ENCODE measurements at regions not wholly inside any gene's neighbourhood (a gene's known extent, or its start where the extent isn't known, plus 50 kb on each side); places are given as distances from the start of the nearest gene placed in this dataset.
"Not testable (repeated sequence)": the region's sequence is repeated elsewhere in the genome, so short reads cannot be mapped to it uniquely, and the experiment has no call there.

GRCh38 chr9:102892025-102892424 lies 103.1 kb upstream of the CYLC2 start:
- no peak for TF ChIP-seq CTCF (conservative IDR thresholded peaks at IDR 0.05; ENCODE audit: low read depth, low read length)
- TF ChIP-seq EZH2 (IDR thresholded peaks at IDR 0.05; ENCODE audit: borderline replicate concordance, low read depth, low read length, poor library complexity, severe bottlenecking): no peak
- H3K36me3 ChIP-seq (ENCODE audit: insufficient read depth, low read length, poor library complexity, severe bottlenecking): no peaks in the 10 kb centered on the region
- CTCF ChIA-PET: no interaction called here
- no peak for DNase-seq (ENCODE audit: low spot score)
- no peaks in the 10 kb centered on the region for H3K9me3 ChIP-seq (ENCODE audit: low read depth, low read length, poor library complexity, severe bottlenecking)
- POLR2A ChIA-PET (ENCODE audit: low non-redundant PET): no interaction called here
- no peak overlapping the region for H3K27ac ChIP-seq (ENCODE audit: low read depth, low read length, poor library complexity, severe bottlenecking)
- intact Hi-C loops (cut with micrococcal nuclease; ENCODE audit: unreplicated experiment): no loop called here
- H3K4me3 ChIP-seq (ENCODE audit: low read depth, low read length, poor library complexity, severe bottlenecking): no peak overlapping the region
- BruUV-seq (replicated peaks): no TSS peak
- no peaks in the 10 kb centered on the region for H3K27me3 ChIP-seq (replicated peaks; ENCODE audit: insufficient read depth, low read depth, low read length, poor library complexity)
- no peaks in the 10 kb centered on the region for H3K4me1 ChIP-seq (ENCODE audit: insufficient read depth, low read length, poor library complexity, severe bottlenecking)

DNA sequence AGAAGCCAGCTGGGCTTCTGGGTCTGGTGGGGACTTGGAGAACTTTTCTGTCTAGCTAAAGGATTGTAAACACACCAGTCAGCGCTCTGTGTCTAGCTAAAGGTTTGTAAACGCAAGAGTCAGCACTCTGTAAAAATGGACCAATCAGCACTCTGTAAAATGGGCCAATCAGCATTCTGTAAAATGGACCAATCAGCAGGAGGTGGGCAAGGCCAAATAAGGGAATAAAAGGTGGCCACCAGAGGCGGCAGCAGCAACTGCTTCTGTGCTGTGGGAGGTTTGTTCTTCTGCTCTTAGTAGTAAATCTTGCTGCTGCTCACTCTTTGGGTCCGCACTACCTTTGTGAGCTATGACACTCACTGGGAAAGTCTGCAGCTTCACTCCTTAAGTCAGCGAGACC lies 106.4 kb upstream of the CYLC2 start:
- H3K27ac ChIP-seq (ENCODE audit: low read depth, low read length, poor library complexity, severe bottlenecking); H3K4me1 ChIP-seq (ENCODE audit: insufficient read depth, low read length, poor library complexity, severe bottlenecking); POLR2A ChIA-PET (ENCODE audit: low non-redundant PET); BruUV-seq (replicated peaks); intact Hi-C loops (cut with micrococcal nuclease; ENCODE audit: unreplicated experiment); DNase-seq (ENCODE audit: low spot score); H3K4me3 ChIP-seq (ENCODE audit: low read depth, low read length, poor library complexity, severe bottlenecking); CTCF ChIA-PET; H3K36me3 ChIP-seq (ENCODE audit: insufficient read depth, low read length, poor library complexity, severe bottlenecking); H3K27me3 ChIP-seq (replicated peaks; ENCODE audit: insufficient read depth, low read depth, low read length, poor library complexity): not testable (repeated sequence)
- H3K9me3 ChIP-seq (ENCODE audit: low read depth, low read length, poor library complexity, severe bottlenecking): peaks cover 16% of the 10 kb centered on the region

GRCh38 chr9:102875687-102876086 lies 119.4 kb upstream of the CYLC2 start:
- POLR2A ChIA-PET (ENCODE audit: low non-redundant PET): no interaction called here
- H3K4me1 ChIP-seq (ENCODE audit: insufficient read depth, low read length, poor library complexity, severe bottlenecking): no peaks in the 10 kb centered on the region
- DNase-seq (ENCODE audit: low spot score): no peak
- TF ChIP-seq EZH2 (IDR thresholded peaks at IDR 0.05; ENCODE audit: borderline replicate concordance, low read depth, low read length, poor library complexity, severe bottlenecking) (no peak), CTCF (conservative IDR thresholded peaks at IDR 0.05; ENCODE audit: low read depth, low read length) (no peak)
- peaks cover 4% of the 10 kb centered on the region for H3K9me3 ChIP-seq (ENCODE audit: low read depth, low read length, poor library complexity, severe bottlenecking)
- no TSS peak for BruUV-seq (replicated peaks)
- no peak overlapping the region for H3K27ac ChIP-seq (ENCODE audit: low read depth, low read length, poor library complexity, severe bottlenecking)
- CTCF ChIA-PET: no interaction called here
- intact Hi-C loops (cut with micrococcal nuclease; ENCODE audit: unreplicated experiment): no loop called here
- no peaks in the 10 kb centered on the region for H3K36me3 ChIP-seq (ENCODE audit: insufficient read depth, low read length, poor library complexity, severe bottlenecking)
- H3K4me3 ChIP-seq (ENCODE audit: low read depth, low read length, poor library complexity, severe bottlenecking): no peak overlapping the region
- H3K27me3 ChIP-seq (replicated peaks; ENCODE audit: insufficient read depth, low read depth, low read length, poor library complexity): no peaks in the 10 kb centered on the region

DNA sequence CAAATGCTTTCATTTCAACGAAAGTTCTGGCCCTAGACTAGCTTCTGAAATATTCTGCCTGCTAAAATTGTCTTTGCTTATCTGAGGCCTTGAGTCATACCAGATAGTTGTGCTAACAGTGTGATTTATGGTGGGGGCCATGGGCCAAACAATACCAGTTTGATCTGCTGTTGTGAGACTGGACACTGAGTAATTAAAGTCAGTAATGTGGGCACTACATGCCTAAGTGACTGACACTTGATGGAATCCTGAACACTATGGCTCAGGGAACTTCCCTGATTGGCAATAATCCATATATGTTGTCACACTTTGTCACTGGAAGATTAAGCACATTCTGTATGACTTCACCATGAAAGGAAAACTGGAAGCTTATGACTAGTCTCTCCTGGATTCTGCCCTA lies 127.6 kb upstream of the CYLC2 start:
- POLR2A ChIA-PET (ENCODE audit: low non-redundant PET): no interaction called here
- BruUV-seq (replicated peaks): no TSS peak
- TF ChIP-seq EZH2 (IDR thresholded peaks at IDR 0.05; ENCODE audit: borderline replicate concordance, low read depth, low read length, poor library complexity, severe bottlenecking) (no peak), CTCF (conservative IDR thresholded peaks at IDR 0.05; ENCODE audit: low read depth, low read length) (no peak)
- Histone ChIP-seq H3K4me3 (ENCODE audit: low read depth, low read length, poor library complexity, severe bottlenecking) (no peak overlapping the region), H3K9me3 (ENCODE audit: low read depth, low read length, poor library complexity, severe bottlenecking) (peaks cover 5% of the 10 kb centered on the region), H3K27me3 (replicated peaks; ENCODE audit: insufficient read depth, low read depth, low read length, poor library complexity) (no peaks in the 10 kb centered on the region), H3K27ac (ENCODE audit: low read depth, low read length, poor library complexity, severe bottlenecking) (no peak overlapping the region), H3K36me3 (ENCODE audit: insufficient read depth, low read length, poor library complexity, severe bottlenecking) (no peaks in the 10 kb centered on the region), H3K4me1 (ENCODE audit: insufficient read depth, low read length, poor library complexity, severe bottlenecking) (no peaks in the 10 kb centered on the region)
- intact Hi-C loops (cut with micrococcal nuclease; ENCODE audit: unreplicated experiment): no loop called here
- CTCF ChIA-PET: no interaction called here
- no peak for DNase-seq (ENCODE audit: low spot score)
